Adrenal gland (tissue), 9 donors: ENCODE measurements at regions not wholly inside any gene's neighbourhood (a gene's known extent, or its start where the extent isn't known, plus 50 kb on each side); places are given as distances from the start of the nearest gene placed in this dataset.

Experiments
- DNase-seq, 7 donors: peaks; one replicate each; pipeline ENCODE4 v3.0.0-alpha.2; 2019 to 2020
- H3K27ac ChIP-seq, 5 donors: fragments of 200-600 bp; sonication (generic) in 4 of 5; 1 replicate in 3 of 5; 2 replicates in 2 of 5; pipeline versions ENCODE4 v1.5.1 to v1.8.0; 2016 to 2020; ENCODE audit warnings: mild to moderate bottlenecking in 1 of 5
- H3K27me3 ChIP-seq: fragments of 200-600 bp; 2 replicates; pipeline ENCODE4 v1.8.0; 2021
- H3K36me3 ChIP-seq, 2 donors: fragments of 200-600 bp; replicated peaks in 1 of 2; 1 replicate in 1 of 2; 2 replicates in 1 of 2; pipeline versions ENCODE4 v1.5.1 to v1.8.0; 2018 to 2022
- H3K4me1 ChIP-seq, 2 donors: fragments of 200-600 bp; replicated peaks in 1 of 2; 1 replicate in 1 of 2; 2 replicates in 1 of 2; pipeline versions ENCODE4 v1.5.1 to v1.8.0; 2018 to 2021
- H3K4me3 ChIP-seq, 4 donors: fragments of 200-600 bp; sonication (generic) in 3 of 4; one replicate each; pipeline ENCODE4 v1.5.1; 2016 to 2018
- H3K9me3 ChIP-seq, 3 donors: fragments of 200-600 bp; sonication (generic) in 1 of 3; replicated peaks in 1 of 3; 1 replicate in 2 of 3; 2 replicates in 1 of 3; pipeline versions ENCODE4 v1.5.1 to v1.8.0; 2016 to 2021
- CTCF ChIP-seq, 6 experiments: fragments of 450-650 bp in 4 of 6; fragments of 200-600 bp in 2 of 6; sonication (generic) in 1 of 6; IDR thresholded peaks; 1 replicate in 5 of 6; 2 replicates in 1 of 6; pipeline versions ENCODE4 v1.5.1 to v1.8.0; 2016 to 2021; ENCODE audit warnings: antibody characterized with exemption in 6 of 6, mild to moderate bottlenecking in 2 of 6, moderate library complexity in 1 of 6
- POLR2A ChIP-seq, 2 donors: fragments of 450-650 bp; IDR thresholded peaks; one replicate each; pipeline ENCODE4 v1.6.1; 2017; ENCODE audit warnings: antibody characterized with exemption in 2 of 2, mild to moderate bottlenecking in 2 of 2, moderate library complexity in 1 of 2
- WGBS, 4 donors: extraction: QIAGEN DNeasy Blood & Tissue Kit in 2 of 4; methylation state at CpG; one replicate each; pipeline versions ENCODE4 v1.1.5 to v1.1.7; 2013 to 2017; 5-methylcytosine and 5-hydroxymethylcytosine counted together
- intact Hi-C, 2 donors: fragments of 100-400 bp; cut with DNase I; formaldehyde crosslinking; loops; one replicate each; pipeline versions ENCODE4 v1.14.1 to v1.15.0; 2022 to 2023
- donor health status: healthy with polysubstance abuse.
- donor health status: Bipolar disorder and iron deficiency.
- donor health status: DM: yes; HTN: yes; CAD: no.
- donor health status: DM: no; HTN: no; CAD: no.
- donor health status: DM: no; HTN: no; CAD: no.

GRCh38 chr14:28057359-28058296 lies 709.0 kb upstream of the FOXG1 start:
- DNase-seq, result no peak
- peak overlapping the region in 2 of 4 donors; percentile 13 to 41 for H3K4me3 ChIP-seq
- TF ChIP-seq CTCF (IDR thresholded peaks at IDR 0.05) (no peak), POLR2A (IDR thresholded peaks at IDR 0.05) (no peak)
- no peaks in the 10 kb centered on the region for H3K9me3 ChIP-seq
- intact Hi-C loops, result no loop called here
- no peaks in the 10 kb centered on the region for H3K36me3 ChIP-seq
- no peaks in the 10 kb centered on the region for H3K27me3 ChIP-seq
- H3K27ac ChIP-seq, result no peak overlapping the region
- WGBS, 4 donors, result 43 to 48% (median 45%) methylated on average over 4 of the region's 4 CpGs
- H3K4me1 ChIP-seq, result no peaks in the 10 kb centered on the region

- no peaks in the 10 kb centered on the region for H3K36me3 ChIP-seq
- no peaks in the 10 kb centered on the region for H3K27me3 ChIP-seq
- H3K4me3 ChIP-seq, result no peak overlapping the region
- TF ChIP-seq POLR2A (IDR thresholded peaks at IDR 0.05) (no peak), CTCF (IDR thresholded peaks at IDR 0.05) (no peak)
- no peak overlapping the region for H3K27ac ChIP-seq
- 88 to 100% (median 92%) methylated on average over 1 of the region's 1 CpG for WGBS, 4 donors
- no peaks in the 10 kb centered on the region for H3K9me3 ChIP-seq
- DNase-seq, result no peak
- no peaks in the 10 kb centered on the region for H3K4me1 ChIP-seq
- intact Hi-C loops, result no loop called here
Measured at GRCh38 chr14:28059254-28059653, 707.3 kb upstream of the FOXG1 start.

GRCh38 chr14:28061006-28061405 lies 705.6 kb upstream of the FOXG1 start:
- 67 to 88% (median 85%) methylated on average over 1 of the region's 1 CpG for WGBS, 4 donors
- Histone ChIP-seq H3K9me3 (no peaks in the 10 kb centered on the region), H3K4me1 (no peaks in the 10 kb centered on the region), H3K27ac (no peak overlapping the region), H3K36me3 (no peaks in the 10 kb centered on the region), H3K27me3 (no peaks in the 10 kb centered on the region), H3K4me3 (no peak overlapping the region)
- TF ChIP-seq POLR2A (IDR thresholded peaks at IDR 0.05) (no peak), CTCF (IDR thresholded peaks at IDR 0.05) (no peak)
- intact Hi-C loops, result no loop called here
- DNase-seq, result no peak

GRCh38 chr14:28077021-28077420 lies 689.6 kb upstream of the FOXG1 start:
- Histone ChIP-seq H3K4me1 (no peaks in the 10 kb centered on the region), H3K4me3 (no peak overlapping the region), H3K27ac (no peak overlapping the region), H3K9me3 (no peaks in the 10 kb centered on the region), H3K36me3 (no peaks in the 10 kb centered on the region), H3K27me3 (no peaks in the 10 kb centered on the region)
- TF ChIP-seq POLR2A (IDR thresholded peaks at IDR 0.05) (no peak), CTCF (IDR thresholded peaks at IDR 0.05) (no peak)
- no peak for DNase-seq
- intact Hi-C loops, result no loop called here
